HUES64 (cell line): ENCODE measurements at regions not wholly inside any gene's neighbourhood (a gene's known extent, or its start where the extent isn't known, plus 50 kb on each side); places are given as distances from the start of the nearest gene placed in this dataset.

Experiments
- H3K27ac ChIP-seq: 2 replicates; pipeline ENCODE4 v1.7.0; 2013; ENCODE audit warnings: low read depth, low read length, inconsistent platforms
- H3K27me3 ChIP-seq: 2 replicates; pipeline ENCODE4 v1.6.1; 2013; ENCODE audit warnings: mild to moderate bottlenecking, low read length; ENCODE audit not compliant: insufficient read depth
- H3K36me3 ChIP-seq: 2 replicates; pipeline ENCODE4 v1.6.1; 2013; ENCODE audit warnings: mild to moderate bottlenecking, low read length; ENCODE audit not compliant: insufficient read depth
- H3K4me1 ChIP-seq: 2 replicates; pipeline ENCODE4 v1.6.1; 2013; ENCODE audit warnings: mild to moderate bottlenecking, low read length, moderate library complexity; ENCODE audit not compliant: insufficient read depth
- H3K4me3 ChIP-seq: 2 replicates; pipeline ENCODE4 v1.5.1; 2013; ENCODE audit warnings: mild to moderate bottlenecking, low read length, moderate library complexity
- H3K9ac ChIP-seq: 2 replicates; pipeline ENCODE4 v1.6.1; 2013; ENCODE audit warnings: mild to moderate bottlenecking, low read depth, low read length
- H3K9me3 ChIP-seq: 2 replicates; pipeline ENCODE4 v1.6.1; 2013; ENCODE audit warnings: low read depth, low read length; ENCODE audit not compliant: insufficient read depth
- WGBS: fragments of 150-250, 120-280 bp; methylation state at CpG from one replicate; pipeline ENCODE4 v1.1.7; 2013; ENCODE audit warnings: missing lambda C conversion rate; 5-methylcytosine and 5-hydroxymethylcytosine counted together

DNA sequence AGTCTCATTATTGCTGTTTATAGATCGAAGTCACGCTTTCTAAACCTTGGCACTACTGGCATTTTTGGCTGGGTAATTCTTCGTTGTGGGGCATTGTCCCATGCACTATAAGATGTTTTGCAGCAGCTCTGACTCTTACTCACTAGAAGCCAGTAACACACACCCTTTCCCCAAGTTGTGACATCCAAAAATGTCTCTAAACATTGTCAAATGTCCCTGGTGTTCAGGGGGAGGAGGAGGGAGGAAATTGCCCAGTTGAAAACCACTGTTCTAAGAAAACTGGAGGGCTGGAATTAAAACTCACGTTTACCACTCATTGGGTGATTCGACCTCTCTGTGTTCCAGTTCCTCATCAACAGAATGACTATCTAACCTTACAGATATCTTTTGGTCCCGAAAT lies 115.7 kb upstream of the KLF7 start:
- WGBS = 97% methylated on average over 6 of the region's 6 CpGs
- H3K9ac ChIP-seq = no peak overlapping the region
- no peaks in the 10 kb centered on the region for H3K36me3 ChIP-seq
- no peaks in the 10 kb centered on the region for H3K27me3 ChIP-seq
- H3K4me1 ChIP-seq = peaks cover 20% of the 10 kb centered on the region
- H3K27ac ChIP-seq = no peak overlapping the region
- H3K9me3 ChIP-seq = no peaks in the 10 kb centered on the region
- H3K4me3 ChIP-seq = no peak overlapping the region

DNA sequence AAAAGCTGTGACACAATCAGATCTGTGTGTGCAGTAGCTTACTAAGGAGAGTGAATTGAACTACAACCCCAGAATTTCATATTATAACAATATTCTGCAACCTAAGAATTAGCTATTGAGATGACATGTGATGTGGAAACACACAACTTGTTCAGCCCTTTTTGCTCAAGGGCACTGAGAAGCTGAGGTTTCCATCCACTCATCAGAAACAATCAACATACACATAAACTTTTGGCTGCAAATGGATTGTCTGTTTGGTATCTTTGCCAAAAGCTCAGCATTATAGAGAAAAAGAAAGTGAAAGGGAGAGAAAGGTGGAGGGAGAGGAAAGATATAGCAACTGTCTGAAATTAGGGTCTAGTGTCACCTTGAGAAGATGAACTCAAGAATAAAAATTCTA lies 117.2 kb upstream of the KLF7 start:
- H3K4me1 ChIP-seq = peaks cover 20% of the 10 kb centered on the region
- no peak overlapping the region for H3K9ac ChIP-seq
- H3K36me3 ChIP-seq = no peaks in the 10 kb centered on the region
- no peaks in the 10 kb centered on the region for H3K9me3 ChIP-seq
- no peak overlapping the region for H3K27ac ChIP-seq
- no peaks in the 10 kb centered on the region for H3K27me3 ChIP-seq
- no peak overlapping the region for H3K4me3 ChIP-seq

DNA sequence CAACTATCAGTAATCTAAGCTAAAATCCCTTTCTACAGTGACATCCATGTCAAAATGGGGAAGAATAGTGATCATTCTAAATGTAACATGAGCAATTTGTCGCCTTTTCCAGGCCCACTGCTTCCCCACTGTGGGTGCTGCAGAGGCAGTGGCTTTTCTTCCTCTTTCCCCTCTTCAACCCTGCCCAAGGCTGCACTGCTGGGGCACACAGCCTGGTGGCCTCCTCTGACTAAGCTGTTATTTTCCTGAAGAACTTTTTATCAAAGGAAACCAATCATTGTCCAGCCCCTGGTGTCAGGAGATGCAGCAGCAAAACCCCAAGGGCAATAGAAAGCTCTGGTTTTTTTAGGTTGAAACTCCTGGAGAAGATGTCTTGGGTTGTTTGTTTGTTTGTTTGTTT lies 117.6 kb upstream of the KLF7 start:
- H3K27ac ChIP-seq = no peak overlapping the region
- no peak overlapping the region for H3K4me3 ChIP-seq
- peaks cover 20% of the 10 kb centered on the region for H3K4me1 ChIP-seq
- H3K27me3 ChIP-seq = no peaks in the 10 kb centered on the region
- no peak overlapping the region for H3K9ac ChIP-seq
- no peaks in the 10 kb centered on the region for H3K36me3 ChIP-seq
- 86% methylated on average over 1 of the region's 1 CpG for WGBS
- no peaks in the 10 kb centered on the region for H3K9me3 ChIP-seq

DNA sequence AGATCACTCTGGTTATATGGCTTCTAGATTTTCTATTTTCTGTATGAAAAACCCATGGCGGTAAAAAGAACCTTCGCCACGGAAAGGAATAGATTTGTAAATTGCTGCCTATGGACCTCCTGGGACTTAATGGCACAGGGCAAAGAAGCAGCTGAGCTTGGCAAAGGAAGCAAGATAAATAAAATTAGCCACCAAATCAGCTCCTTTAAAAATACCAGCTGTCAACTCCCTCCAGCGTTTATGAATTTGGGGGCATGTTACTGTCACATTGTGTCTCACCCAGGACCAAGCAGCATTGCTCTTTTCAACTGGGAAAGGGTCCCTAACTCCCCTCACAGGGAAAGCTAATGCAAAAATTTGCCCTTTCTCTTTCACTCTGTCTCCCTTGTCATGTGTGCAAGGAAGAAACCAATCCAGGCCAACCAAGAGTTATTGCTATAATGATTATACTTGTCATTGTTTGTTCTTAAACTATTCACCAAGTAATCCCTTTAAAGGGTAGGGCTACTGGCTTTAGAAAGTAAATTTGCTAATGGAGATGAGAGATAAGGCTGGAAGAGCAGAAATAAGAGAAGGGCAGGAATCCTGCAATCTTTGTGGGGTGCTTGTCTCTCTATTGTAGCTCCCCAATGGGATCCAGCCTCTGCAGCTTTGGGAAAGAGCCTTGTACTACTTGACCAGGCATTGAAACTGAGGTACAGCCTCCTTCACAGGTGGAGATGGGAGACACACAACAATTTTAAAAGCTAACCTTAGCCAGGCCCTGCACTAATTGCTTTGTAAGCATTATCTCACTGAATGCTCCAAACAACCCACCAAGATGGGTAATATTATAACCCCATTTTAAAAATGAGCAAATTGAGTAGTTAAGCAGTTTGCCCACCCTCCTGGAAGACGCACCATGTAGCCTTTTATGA lies 119.1 kb upstream of the KLF7 start:
- no peaks in the 10 kb centered on the region for H3K27me3 ChIP-seq
- H3K27ac ChIP-seq = no peak overlapping the region
- H3K36me3 ChIP-seq = no peaks in the 10 kb centered on the region
- no peaks in the 10 kb centered on the region for H3K9me3 ChIP-seq
- H3K9ac ChIP-seq = no peak overlapping the region
- no peak overlapping the region for H3K4me3 ChIP-seq
- peaks cover 34% of the 10 kb centered on the region for H3K4me1 ChIP-seq
- 62% methylated on average over 5 of the region's 5 CpGs for WGBS

DNA sequence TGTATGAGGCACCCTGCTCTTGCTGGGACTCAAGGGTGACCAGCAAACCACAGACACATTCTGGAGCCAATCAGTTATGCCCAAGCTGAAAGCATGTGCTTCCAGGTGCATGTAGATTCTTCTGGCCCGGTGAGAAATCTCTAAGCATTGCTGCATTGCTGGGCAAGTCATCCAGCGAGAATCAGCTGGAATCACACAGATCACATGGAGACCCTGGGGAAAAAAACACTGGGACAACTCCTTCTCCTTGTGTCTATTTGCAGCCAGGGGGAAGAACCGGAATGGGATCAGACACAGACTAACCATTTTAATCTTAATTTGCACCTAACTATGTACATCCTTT lies 119.7 kb upstream of the KLF7 start:
- H3K27me3 ChIP-seq = no peaks in the 10 kb centered on the region
- H3K36me3 ChIP-seq = no peaks in the 10 kb centered on the region
- H3K4me3 ChIP-seq = no peak overlapping the region
- no peak overlapping the region for H3K9ac ChIP-seq
- H3K27ac ChIP-seq = no peak overlapping the region
- WGBS = 87% methylated on average over 3 of the region's 3 CpGs
- H3K9me3 ChIP-seq = no peaks in the 10 kb centered on the region
- peaks cover 34% of the 10 kb centered on the region for H3K4me1 ChIP-seq

DNA sequence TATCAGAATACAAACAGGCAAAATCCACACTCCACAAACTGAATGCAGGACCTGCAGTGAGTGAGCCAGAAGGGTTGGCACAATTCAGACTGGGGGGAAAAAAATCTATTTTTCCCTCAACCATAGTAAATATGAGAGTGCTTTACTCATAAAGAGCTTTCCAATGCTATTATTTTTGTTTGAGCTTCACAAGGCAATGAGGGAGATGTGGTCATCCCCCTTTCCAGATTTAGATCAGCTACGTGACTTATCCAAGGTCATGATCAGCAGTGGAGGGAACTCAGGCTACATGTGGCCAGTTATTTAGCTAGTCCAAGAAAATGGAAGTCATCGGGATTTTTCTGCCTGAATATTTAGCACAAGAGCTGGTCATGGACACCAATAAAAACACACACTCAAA lies 120.4 kb upstream of the KLF7 start:
- no peaks in the 10 kb centered on the region for H3K36me3 ChIP-seq
- H3K4me1 ChIP-seq = peaks cover 34% of the 10 kb centered on the region
- H3K4me3 ChIP-seq = no peak overlapping the region
- no peaks in the 10 kb centered on the region for H3K9me3 ChIP-seq
- WGBS = 86% methylated on average over 2 of the region's 2 CpGs
- H3K9ac ChIP-seq = no peak overlapping the region
- H3K27me3 ChIP-seq = no peaks in the 10 kb centered on the region
- H3K27ac ChIP-seq = no peak overlapping the region

DNA sequence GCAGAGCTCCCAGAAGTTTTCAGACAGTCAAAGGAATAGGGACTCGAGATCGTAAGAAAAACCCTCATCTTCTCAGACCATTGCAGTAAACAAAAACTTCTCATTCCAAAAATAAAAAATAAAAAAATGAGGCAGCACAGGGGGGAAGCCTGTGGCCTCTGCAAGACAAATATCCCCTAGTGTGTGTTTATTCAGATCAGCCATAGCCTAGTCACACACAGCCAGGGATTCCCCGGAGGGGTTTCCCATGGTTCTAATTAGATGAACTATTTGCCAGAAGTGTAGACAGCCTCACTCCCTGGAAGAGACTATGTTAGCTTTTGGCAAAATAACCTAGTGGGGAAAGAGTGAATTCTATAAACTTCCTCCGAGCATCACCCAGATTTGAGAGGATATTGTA lies 122.9 kb upstream of the KLF7 start:
- no peak overlapping the region for H3K4me3 ChIP-seq
- WGBS = 73% methylated on average over 3 of the region's 4 CpGs
- no peak overlapping the region for H3K9ac ChIP-seq
- no peak overlapping the region for H3K27ac ChIP-seq
- peaks cover 29% of the 10 kb centered on the region for H3K4me1 ChIP-seq
- H3K36me3 ChIP-seq = no peaks in the 10 kb centered on the region
- no peaks in the 10 kb centered on the region for H3K9me3 ChIP-seq
- no peaks in the 10 kb centered on the region for H3K27me3 ChIP-seq

DNA sequence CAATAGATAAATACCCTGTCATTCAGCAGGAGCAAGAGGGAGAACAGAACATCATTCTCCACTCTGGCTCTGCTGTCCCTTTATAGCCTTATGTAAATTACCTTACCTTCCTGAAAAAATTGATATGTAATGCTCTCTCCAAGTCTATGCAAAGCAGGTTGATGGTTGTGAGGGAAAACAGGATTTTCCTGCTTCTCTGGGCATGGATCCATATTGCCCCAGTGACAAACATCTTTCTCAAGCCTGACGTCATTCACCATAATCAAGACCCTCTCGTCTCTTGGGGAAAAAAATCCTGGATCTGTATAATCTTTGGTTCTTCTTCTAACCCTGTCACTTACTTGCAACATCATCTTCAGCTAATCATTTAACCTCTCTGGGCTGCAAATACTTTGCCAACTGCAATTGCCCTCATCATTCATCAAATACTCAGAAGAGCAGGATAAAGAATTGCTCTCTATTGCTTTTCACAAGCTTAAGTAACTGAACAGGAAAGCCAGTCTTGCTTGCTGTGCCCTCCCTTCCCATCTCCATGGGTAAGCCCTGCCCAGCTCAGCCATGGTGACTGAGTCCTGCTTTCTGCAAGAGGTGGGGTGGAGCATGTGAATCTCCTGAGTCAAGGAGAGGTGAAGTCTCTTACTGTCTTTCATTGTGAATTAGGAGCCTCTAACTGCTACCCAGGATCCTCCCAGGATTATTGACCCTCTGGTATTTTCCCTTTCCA lies 123.7 kb upstream of the KLF7 start:
- no peaks in the 10 kb centered on the region for H3K9me3 ChIP-seq
- no peak overlapping the region for H3K4me3 ChIP-seq
- H3K27ac ChIP-seq = no peak overlapping the region
- no peaks in the 10 kb centered on the region for H3K36me3 ChIP-seq
- 83% methylated on average over 2 of the region's 2 CpGs for WGBS
- H3K27me3 ChIP-seq = no peaks in the 10 kb centered on the region
- H3K4me1 ChIP-seq = peaks cover 31% of the 10 kb centered on the region
- no peak overlapping the region for H3K9ac ChIP-seq

DNA sequence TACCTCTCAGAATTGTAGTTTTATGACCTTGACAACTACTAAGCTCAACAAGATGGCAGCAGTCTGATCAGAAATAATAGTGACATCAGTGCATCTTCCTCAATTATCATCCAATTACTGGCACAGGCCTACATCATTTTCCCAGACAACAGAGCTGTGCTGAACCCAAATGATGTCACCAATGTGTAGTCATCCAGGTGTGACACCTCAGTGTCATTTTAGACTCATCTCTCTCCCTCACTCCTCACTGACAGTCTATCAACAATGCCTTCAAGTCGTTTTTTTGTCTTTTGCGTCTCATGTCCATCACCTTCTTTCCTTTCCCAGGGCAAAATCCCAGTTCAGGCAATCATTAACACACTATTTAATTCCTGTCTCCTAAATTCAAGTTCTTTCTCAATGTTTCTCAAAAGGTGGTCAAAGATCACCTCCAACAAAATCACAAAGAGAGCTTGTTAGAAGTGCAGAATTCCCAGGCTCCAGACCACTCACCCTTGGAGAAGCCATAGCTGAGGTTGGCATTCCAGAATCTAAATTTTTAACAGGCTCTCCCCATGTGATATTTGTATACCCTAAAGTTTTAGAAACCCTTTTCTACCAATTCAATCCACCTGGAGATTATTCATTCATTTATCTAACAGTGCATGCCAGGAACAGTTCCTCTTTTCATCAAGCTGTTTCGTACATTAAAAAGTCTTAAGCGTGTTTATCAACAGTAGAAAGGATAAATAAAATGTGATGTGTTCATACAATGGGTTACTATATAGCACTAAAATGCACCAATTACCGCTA lies 125.3 kb upstream of the KLF7 start:
- H3K9ac ChIP-seq = no peak overlapping the region
- H3K4me3 ChIP-seq = no peak overlapping the region
- no peak overlapping the region for H3K27ac ChIP-seq
- H3K4me1 ChIP-seq = peaks cover 20% of the 10 kb centered on the region
- H3K27me3 ChIP-seq = no peaks in the 10 kb centered on the region
- no peaks in the 10 kb centered on the region for H3K9me3 ChIP-seq
- 92% methylated on average over 4 of the region's 5 CpGs for WGBS
- no peaks in the 10 kb centered on the region for H3K36me3 ChIP-seq

DNA sequence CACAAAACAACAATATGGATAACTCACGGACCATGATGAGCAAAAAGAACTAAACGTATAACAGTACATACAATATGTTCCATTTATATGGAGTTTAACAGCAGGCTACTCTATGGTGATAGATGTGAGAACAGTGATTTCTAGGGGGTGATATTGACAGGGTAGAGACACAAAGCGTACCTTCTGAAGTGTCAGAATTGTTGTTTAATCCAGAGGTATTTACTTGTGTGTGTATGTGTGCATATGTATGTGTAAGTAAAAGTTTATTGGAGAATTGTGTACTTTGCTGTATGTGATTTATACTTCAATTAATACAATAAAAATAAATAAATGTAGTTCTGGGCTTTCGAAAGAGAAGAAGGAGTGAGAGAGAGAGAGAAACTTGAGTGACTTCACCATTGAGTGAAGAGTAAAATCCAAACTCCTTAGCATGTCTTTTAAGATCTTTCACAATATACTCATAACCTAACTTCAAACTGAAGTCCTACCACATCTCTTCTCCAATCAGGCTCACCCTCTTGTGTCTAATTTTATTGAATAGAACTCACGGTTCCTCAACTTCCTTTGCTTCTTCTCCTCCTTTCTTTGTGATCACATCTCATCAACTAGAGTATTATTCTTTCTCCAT lies 126.0 kb upstream of the KLF7 start:
- Histone ChIP-seq H3K9ac (no peak overlapping the region), H3K27me3 (no peaks in the 10 kb centered on the region), H3K27ac (no peak overlapping the region), H3K4me3 (no peak overlapping the region), H3K9me3 (no peaks in the 10 kb centered on the region), H3K36me3 (no peaks in the 10 kb centered on the region), H3K4me1 (peaks cover 27% of the 10 kb centered on the region)
- 96% methylated on average over 3 of the region's 5 CpGs for WGBS
